Sciatic nerve (tissue), 2 donors: ENCODE measurements at regions not wholly inside any gene's neighbourhood (a gene's known extent, or its start where the extent isn't known, plus 50 kb on each side); places are given as distances from the start of the nearest gene placed in this dataset.

ENCODE experiments used
- ATAC-seq: fragments of 200-7000 bp; cut with Tn5 transposase; one replicate; pipeline ENCODE4 v1.9.1; 2020; ENCODE audit warnings: mild to moderate bottlenecking, moderate library complexity
- DNase-seq: peaks from one replicate; pipeline ENCODE4 v3.0.0-alpha.2; 2020; ENCODE audit warnings: low spot score
- intact Hi-C: fragments of 100-400 bp; cut with DNase I; formaldehyde crosslinking; loops from one replicate; pipeline ENCODE4 v1.14.2; 2022
- donor health status: DM: no; HTN: no; CAD: no.
- donor health status: DM: no; HTN: no; CAD: no.

GRCh38 chr13:53560556-53560955 is 531.9 kb downstream of the OLFM4 start:
- intact Hi-C loops: no loop called here
- DNase-seq: no peak
- no peak for ATAC-seq

GRCh38 chr13:53562419-53562818 is 533.8 kb downstream of the OLFM4 start:
- ATAC-seq (no peak), DNase-seq (no peak)
- intact Hi-C loops: no loop called here

DNA sequence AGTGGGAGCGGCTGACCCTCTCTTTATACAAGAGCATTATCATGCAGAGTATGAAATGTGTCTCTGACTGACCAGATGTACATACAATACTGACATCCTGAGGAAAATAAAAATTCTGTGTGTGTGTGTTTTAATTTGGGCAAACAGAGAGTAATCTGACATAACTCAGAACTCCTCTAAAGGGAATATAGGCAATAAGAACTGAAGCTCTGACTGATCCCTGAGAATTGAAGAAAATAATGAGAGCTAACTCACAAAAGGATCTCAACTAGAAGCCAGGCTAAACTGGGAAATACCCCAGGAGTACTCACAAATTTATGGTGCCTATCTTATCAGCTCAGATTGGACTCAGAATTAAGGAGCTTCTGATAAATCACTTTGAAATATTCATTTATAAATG is 539.9 kb downstream of the OLFM4 start:
- ATAC-seq: no peak
- intact Hi-C loops: no loop called here

DNA sequence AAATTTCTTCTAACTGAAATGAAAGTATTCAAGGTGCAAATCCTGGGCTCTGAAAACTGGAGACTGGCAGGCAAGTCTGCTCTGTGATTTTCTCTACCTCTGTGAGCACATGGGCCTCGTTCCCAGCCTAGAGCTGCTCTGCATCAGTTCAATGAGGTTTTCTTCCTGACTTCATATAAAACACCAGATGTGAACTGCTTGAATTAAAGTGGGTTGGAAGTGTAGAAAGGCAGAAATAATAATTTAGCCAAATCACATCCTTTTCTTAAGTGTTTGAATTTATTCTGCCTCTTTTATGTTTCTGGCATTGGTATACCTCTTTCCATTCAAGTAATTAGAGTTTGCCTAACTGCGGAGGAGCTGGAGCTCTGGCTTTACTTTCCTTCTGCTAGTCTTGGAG is 540.8 kb downstream of the OLFM4 start:
- ATAC-seq: no peak
- intact Hi-C loops: no loop called here
- no peak for DNase-seq

More for the DNA sequence above, 539.9 kb downstream of the OLFM4 start:
- DNase-seq: no peak

DNA sequence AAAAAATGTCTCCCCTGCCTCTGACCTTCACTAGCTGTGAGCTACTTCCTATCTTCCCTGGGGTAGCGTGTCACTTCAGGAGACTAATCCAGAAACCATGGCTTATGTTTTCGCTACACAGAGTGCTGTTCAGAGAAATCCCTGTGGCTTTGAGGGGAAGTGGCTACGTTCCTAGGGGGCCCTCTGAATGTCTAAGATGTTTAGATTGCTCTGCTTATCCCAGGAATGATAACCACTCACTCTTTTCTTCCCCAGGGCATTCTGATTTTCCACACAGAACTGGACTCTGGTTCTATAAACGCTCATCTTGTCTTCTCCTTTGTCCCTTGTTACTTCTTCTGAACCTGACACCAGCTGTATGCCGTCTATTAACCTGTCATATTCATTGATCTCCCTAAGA is 572.5 kb downstream of the OLFM4 start:
- ATAC-seq (no peak), DNase-seq (no peak)
- intact Hi-C loops: no loop called here

DNA sequence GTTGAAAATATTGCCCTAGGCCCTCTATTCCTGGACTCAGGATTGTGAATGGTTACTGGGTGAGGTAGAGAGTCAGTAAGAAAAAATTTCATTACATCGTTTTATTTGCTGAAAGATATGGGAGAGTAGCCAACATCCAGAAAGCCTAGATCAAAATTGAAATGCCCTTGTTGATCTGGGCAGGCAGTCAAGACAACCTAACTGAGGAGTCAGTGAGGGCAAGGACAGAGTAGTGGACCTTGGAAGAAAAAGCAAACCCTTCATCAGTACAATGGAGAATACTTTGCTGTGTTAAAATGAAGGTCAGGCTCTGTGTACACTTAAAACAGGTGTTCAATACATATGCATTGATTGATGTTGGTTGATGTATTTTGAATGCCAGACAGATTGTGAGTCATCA is 576.7 kb downstream of the OLFM4 start:
- intact Hi-C loops: no loop called here
- ATAC-seq (no peak), DNase-seq (no peak)

- no peak for DNase-seq
- intact Hi-C loops: no loop called here
- no peak for ATAC-seq
These were observed 583.6 kb downstream of the OLFM4 start for GRCh38 chr13:53612200-53612599.

DNA sequence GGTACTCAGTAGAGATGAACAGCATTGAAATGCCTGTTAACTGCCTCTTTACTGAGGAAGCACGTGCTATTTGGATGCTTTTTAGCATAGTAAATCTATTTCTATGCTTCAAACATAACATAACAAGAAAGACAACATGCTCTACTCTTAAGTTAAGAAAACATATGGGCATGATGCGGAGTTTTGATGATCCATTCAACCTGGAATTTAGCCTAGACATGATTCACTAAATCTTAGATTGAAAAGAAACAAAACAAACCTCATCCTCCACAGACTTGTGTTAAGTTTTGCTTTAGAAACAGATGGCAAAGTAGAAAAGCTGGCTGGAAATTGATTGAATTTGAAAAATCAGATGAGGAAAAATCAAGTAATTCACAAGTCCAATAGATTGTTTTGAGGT is 593.8 kb downstream of the OLFM4 start:
- intact Hi-C loops: no loop called here
- ATAC-seq (no peak), DNase-seq (no peak)

- DNase-seq (no peak), ATAC-seq (no peak)
- intact Hi-C loops: no loop called here
These were observed 594.5 kb downstream of the OLFM4 start for GRCh38 chr13:53623146-53623545.

- intact Hi-C loops: no loop called here
- no peak for ATAC-seq
- DNase-seq: no peak
These were observed 602.9 kb downstream of the OLFM4 start for GRCh38 chr13:53631511-53631910.

DNA sequence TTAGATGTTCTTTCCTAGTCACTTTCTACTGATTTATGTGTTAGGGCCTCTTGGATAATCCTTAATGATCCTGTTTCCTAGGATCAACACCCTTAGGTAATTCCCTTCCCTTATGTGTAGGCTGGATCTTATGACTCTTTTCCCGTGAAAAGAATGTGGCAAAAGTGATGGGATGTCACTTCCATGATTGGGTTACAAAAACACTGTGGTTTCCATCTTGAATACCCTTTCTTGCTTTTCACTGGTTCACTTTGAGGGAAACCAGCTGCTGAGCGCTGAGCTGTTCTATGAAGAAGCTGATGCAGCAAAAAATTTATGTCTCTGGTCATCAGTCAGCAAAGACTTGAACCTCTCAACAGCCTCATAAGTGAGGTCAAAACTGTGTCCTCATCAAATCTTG is 609.4 kb downstream of the OLFM4 start:
- ATAC-seq: no peak
- no peak for DNase-seq
- intact Hi-C loops: no loop called here

DNA sequence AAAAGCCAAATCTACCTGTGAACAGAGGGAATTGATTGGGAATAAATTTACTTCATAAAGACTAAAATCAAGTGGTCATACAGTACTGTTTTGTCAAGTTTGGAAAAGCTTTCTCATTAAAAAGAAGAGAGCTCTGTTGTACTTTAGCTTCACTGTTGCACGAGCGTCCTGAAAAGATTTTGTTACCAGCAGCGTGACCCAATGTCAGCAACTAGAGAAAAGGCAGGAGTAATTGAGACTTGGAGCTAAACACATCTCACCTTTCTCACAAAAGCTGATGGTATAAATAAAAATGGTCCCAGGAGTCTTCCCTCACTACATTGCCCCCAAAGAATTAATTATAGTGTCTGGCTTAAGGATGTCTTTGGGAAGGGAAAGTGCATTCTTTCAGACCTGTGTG is 613.7 kb downstream of the OLFM4 start:
- DNase-seq (no peak), ATAC-seq (no peak)
- intact Hi-C loops: no loop called here

DNA sequence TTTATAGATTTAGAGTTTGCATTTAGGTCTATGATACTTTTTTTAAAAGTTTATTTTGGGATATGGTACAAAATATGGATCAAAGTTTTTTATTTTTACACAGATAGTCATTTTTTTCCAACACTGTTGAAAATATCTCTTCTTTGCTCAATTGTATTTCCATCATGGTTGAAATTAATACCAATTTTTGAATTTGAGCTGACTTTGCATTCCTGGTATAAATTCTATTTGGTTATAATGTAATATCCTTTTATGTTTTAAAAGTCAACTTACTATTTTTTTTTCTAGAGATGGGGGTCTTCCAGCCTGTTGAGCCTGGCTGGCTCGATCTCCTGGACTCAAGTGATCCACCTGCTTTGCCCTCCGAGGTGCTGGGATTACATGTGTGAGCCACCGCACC is 620.1 kb downstream of the OLFM4 start:
- ATAC-seq (no peak), DNase-seq (no peak)
- intact Hi-C loops: no loop called here

GRCh38 chr13:53672005-53672404 is 643.4 kb downstream of the OLFM4 start:
- no peak for ATAC-seq

DNA sequence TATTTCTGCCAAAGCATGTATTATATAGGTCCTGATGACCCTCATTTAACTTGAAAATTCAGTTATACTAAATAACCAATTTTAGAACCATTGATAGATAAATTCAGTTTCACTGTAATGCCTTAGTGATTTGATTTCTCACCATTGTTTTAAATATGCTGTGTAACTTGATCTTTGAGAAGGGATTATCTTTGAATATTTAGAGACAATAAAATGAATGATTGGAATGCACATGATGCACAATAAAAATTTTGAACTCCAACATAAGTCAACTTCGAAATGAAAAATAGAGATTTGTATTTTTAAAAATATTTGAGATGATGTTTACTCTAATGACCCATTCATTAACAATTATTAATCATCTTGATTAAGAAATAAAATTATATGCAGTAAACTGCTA is 654.5 kb downstream of the OLFM4 start:
- ATAC-seq (no peak), DNase-seq (no peak)
- intact Hi-C loops: no loop called here

More at GRCh38 chr13:53672005-53672404, 643.4 kb downstream of the OLFM4 start:
- intact Hi-C loops: no loop called here
- DNase-seq: no peak

- intact Hi-C loops: no loop called here
- no peak for DNase-seq
- no peak for ATAC-seq
These were observed 655.0 kb downstream of the OLFM4 start for GRCh38 chr13:53683608-53684007.

- no peak for DNase-seq
- intact Hi-C loops: loop anchor here (5.0 kb wide), 1 partner anchor 1296 kb away; no protein-coding TSS in a partner anchor
- ATAC-seq: no peak
These were observed 662.8 kb downstream of the OLFM4 start for GRCh38 chr13:53691417-53691816.

- ATAC-seq (no peak), DNase-seq (no peak)
- intact Hi-C loops: loop anchor here (5.0 kb wide), 1 partner anchor 1292 kb away; no protein-coding TSS in a partner anchor
These were observed 666.4 kb downstream of the OLFM4 start for GRCh38 chr13:53694814-53695532.

DNA sequence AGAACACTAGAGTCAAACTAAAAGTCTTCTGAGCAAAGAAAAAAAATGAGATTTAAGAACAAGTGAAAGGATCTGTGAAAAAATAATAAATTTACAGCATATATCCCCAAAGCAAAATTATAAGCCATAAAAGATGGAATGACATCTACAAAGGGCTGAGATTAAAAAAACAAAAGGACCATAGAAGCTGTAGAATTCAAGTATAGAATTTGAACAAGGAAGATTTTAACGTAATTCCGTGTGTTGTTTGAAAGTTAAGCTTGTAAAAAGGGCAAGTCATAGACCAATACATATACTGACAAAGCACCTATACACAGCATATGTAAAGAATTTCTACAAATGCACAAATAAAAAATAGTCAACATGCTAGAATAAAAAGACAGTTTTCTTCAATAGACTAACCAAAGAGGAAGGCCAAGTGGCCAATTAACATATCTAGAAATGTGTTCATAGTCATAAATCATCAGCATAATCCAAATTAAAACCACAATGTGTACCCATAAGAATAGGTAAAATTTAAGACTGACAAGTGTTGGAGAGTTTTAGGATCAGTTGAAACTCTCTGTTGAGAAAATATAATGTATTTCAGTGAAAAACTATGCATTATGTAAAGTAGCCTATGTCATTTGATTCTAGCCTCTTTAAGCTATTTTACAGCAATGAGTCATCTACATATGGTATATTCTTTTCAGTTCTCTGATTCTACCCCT is 674.9 kb downstream of the OLFM4 start:
- no peak for ATAC-seq
- intact Hi-C loops: no loop called here
- no peak for DNase-seq

DNA sequence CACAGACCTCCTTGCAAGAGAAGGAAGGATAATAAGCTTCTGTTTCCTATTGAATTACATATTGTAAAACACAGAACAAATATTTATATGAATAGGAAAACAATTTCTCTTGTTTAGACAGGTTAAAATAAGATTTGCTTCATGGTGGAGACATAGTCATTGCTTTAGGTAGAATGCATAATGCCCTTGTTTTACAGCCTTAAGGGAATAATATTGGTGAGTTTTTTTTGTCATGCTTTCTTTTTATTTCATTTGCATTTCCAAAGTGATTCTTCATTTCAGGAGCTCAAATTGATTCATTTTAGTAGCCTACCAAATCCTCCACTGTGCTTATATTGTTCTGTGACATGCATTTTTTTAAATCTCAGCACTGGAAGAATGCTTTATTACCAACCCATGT is 690.7 kb downstream of the OLFM4 start:
- no peak for DNase-seq
- ATAC-seq: no peak
- intact Hi-C loops: no loop called here

GRCh38 chr13:53732664-53733063 is 704.1 kb downstream of the OLFM4 start:
- intact Hi-C loops: no loop called here
- no peak for DNase-seq
- no peak for ATAC-seq
